Dendritic cell treated with granulocyte-macrophage colony-stimulating factor and Interleukin-4, amounts not matched to agents 40 ng/mL and 50 ng/mL, for 4 days (primary cell): ENCODE measurements at regions not wholly inside any gene's neighbourhood (a gene's known extent, or its start where the extent isn't known, plus 50 kb on each side); places are given as distances from the start of the nearest gene placed in this dataset.

Experiments used
- H3K27ac Mint-ChIP-seq: one replicate; pipeline ENCODE4 v1.8.0; 2022; ENCODE audit warnings: mild to moderate bottlenecking, mixed read lengths
- H3K27me3 Mint-ChIP-seq: one replicate; pipeline ENCODE4 v1.8.0; 2022; ENCODE audit warnings: mild to moderate bottlenecking, mixed read lengths
- H3K36me3 Mint-ChIP-seq: one replicate; pipeline ENCODE4 v1.8.0; 2022; ENCODE audit warnings: low read depth, mixed read lengths
- H3K4me1 Mint-ChIP-seq: one replicate; pipeline ENCODE4 v1.8.0; 2022; ENCODE audit warnings: low read depth, mixed read lengths
- H3K4me3 Mint-ChIP-seq: one replicate; pipeline ENCODE4 v1.8.0; 2022; ENCODE audit warnings: mild to moderate bottlenecking, moderate library complexity, mixed read lengths
- H3K9me3 Mint-ChIP-seq: one replicate; pipeline ENCODE4 v1.8.0; 2022; ENCODE audit warnings: mixed read lengths
- intact Hi-C: fragments of 100-400 bp; cut with micrococcal nuclease; formaldehyde crosslinking; loops from one replicate; pipeline ENCODE4 v1.15.0; 2022

DNA sequence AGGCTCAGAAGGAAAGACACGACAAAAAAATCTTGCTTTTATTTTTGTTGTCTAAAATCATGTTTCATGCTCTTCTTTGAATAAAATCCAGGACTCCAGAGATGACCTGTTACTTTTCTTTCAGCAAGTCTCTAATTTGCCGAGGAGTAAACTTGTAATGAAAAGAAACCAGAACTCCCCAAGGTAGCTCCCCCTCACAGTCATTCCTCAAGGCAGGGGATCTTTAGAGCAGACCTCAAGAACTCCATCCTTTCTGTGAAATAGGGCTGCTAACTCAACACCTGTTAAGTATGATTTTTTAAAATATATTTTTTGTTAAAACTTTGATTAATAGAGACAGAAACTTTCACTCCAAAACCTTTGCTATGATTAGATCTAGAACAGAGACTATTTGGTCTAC lies 82.7 kb upstream of the ABCD3 start:
- Mint-ChIP-seq H3K9me3 (no peaks in the 10 kb centered on the region), H3K4me1 (peaks cover 26% of the 10 kb centered on the region), H3K4me3 (no peak overlapping the region), H3K36me3 (no peaks in the 10 kb centered on the region), H3K27me3 (peaks cover 13% of the 10 kb centered on the region), H3K27ac (no peak overlapping the region)
- intact Hi-C loops: loop anchor here (1.0 kb wide), 1 partner anchor 290 kb away; no protein-coding TSS in a partner anchor

DNA sequence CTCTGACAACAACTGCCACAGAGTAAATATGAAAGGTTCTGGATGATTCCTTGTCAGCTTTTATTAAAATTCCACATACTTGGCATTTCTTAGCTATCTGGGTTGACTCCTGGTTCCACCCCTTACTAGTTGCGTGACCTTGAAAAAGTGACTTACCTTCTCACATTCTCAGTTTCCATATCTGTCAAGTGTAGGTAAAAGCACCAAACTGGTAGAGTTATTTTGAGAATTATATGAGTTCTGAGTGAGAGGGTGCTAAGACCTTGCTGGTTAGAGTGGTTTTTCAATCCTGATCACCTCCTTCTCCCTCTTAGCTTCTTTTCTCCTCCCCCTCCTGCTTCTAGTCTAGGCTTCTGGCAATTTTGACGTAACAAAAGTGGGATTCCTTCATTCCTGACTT lies 83.4 kb upstream of the ABCD3 start:
- Mint-ChIP-seq H3K4me1 (peaks cover 27% of the 10 kb centered on the region), H3K4me3 (no peak overlapping the region), H3K27me3 (peaks cover 19% of the 10 kb centered on the region), H3K27ac (no peak overlapping the region), H3K9me3 (no peaks in the 10 kb centered on the region), H3K36me3 (no peaks in the 10 kb centered on the region)
- intact Hi-C loops: loop anchor here (1.0 kb wide), 1 partner anchor 289 kb away; no protein-coding TSS in a partner anchor

DNA sequence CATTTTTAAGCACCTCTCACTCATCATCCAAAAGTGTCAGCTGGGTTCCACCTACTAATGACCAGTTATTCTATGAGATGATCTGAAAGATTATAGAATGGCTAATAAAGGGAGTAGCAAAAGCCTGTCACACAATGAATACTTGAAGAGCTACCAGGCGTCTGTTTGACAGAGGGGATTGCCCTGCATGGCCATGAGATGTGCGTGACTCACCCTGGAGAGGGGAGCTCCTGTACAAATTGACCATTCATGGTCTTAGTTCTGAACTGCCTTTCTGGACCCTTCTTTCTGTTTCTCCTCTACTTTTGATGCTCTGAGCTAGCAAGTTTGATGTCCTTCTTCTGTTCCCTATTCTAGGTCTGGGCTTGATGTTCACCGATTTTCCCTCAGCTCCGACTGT lies 85.2 kb upstream of the ABCD3 start:
- Mint-ChIP-seq H3K4me1 (peaks cover 9% of the 10 kb centered on the region), H3K36me3 (no peaks in the 10 kb centered on the region), H3K4me3 (no peak overlapping the region), H3K9me3 (no peaks in the 10 kb centered on the region), H3K27ac (no peak overlapping the region), H3K27me3 (peaks cover 33% of the 10 kb centered on the region)
- intact Hi-C loops: no loop called here

DNA sequence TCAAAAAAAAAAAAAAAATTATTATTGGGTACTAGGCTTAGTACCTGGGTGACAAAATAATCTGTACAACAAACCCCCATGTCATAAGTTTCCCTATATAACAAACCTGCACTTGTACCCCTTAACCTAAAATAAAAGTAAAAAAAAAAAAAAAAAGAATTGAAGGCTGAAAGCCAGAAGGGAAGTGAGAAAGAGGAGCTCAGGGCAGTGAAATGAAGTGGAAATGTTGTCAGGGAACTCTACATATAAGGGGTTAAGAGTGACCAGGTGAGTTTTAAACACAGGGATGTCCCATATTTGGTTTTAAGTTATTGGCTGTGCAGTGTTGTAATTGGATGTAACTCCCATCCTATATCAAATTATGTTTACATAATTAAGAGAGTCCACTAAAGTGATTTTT lies 85.7 kb upstream of the ABCD3 start:
- intact Hi-C loops: no loop called here
- Mint-ChIP-seq H3K36me3 (no peaks in the 10 kb centered on the region), H3K9me3 (no peaks in the 10 kb centered on the region)

DNA sequence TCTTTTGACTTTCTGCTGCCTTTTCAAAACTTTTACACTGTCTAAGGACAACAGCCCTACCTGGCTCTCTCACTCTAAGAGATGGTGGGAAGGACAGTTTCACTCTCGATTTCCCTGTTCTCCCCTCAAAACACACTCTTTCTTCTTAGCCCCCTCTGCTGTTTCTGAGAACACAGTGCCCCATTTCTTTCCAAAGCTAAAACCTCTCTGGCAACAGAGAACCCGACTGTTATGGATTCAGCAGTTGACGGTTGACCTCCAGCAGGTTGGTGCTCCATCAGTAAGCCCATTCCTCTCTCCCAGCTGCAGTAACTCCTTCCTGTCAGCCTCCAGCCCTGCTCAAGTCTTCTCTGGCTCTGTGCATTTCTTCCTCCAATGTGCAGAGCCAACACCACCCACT lies 88.2 kb upstream of the ABCD3 start:
- intact Hi-C loops: no loop called here
- peaks cover 49% of the 10 kb centered on the region for H3K27me3 Mint-ChIP-seq
- H3K36me3 Mint-ChIP-seq: no peaks in the 10 kb centered on the region
- peaks cover 15% of the 10 kb centered on the region for H3K4me1 Mint-ChIP-seq
- no peak overlapping the region for H3K27ac Mint-ChIP-seq
- no peaks in the 10 kb centered on the region for H3K9me3 Mint-ChIP-seq
- H3K4me3 Mint-ChIP-seq: no peak overlapping the region

More for the DNA sequence above, 85.7 kb upstream of the ABCD3 start:
- Mint-ChIP-seq H3K27me3 (peaks cover 36% of the 10 kb centered on the region), H3K4me3 (no peak overlapping the region), H3K4me1 (peaks cover 9% of the 10 kb centered on the region), H3K27ac (no peak overlapping the region)

DNA sequence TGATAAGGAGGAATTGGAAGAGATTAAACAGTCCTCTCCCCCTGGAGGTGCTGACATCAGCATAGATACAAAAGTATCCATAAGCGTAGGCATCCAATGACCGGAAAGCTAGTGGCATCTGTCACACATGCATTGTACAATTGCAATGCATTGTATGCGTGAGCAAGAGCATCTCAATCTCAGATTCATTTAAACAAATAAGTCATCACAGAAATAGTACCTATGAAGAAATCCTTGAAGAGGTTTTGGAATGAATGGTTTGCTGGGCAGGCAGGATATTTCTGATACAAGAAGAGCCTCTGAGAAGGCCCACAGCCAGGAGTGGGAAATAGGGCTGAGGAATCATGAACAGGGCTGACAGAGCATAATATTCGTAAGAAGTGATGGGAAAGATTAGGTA lies 88.9 kb upstream of the ABCD3 start:
- peaks cover 15% of the 10 kb centered on the region for H3K4me1 Mint-ChIP-seq
- intact Hi-C loops: no loop called here
- H3K27ac Mint-ChIP-seq: no peak overlapping the region
- H3K9me3 Mint-ChIP-seq: no peaks in the 10 kb centered on the region
- H3K36me3 Mint-ChIP-seq: no peaks in the 10 kb centered on the region
- no peak overlapping the region for H3K4me3 Mint-ChIP-seq
- peaks cover 52% of the 10 kb centered on the region for H3K27me3 Mint-ChIP-seq

DNA sequence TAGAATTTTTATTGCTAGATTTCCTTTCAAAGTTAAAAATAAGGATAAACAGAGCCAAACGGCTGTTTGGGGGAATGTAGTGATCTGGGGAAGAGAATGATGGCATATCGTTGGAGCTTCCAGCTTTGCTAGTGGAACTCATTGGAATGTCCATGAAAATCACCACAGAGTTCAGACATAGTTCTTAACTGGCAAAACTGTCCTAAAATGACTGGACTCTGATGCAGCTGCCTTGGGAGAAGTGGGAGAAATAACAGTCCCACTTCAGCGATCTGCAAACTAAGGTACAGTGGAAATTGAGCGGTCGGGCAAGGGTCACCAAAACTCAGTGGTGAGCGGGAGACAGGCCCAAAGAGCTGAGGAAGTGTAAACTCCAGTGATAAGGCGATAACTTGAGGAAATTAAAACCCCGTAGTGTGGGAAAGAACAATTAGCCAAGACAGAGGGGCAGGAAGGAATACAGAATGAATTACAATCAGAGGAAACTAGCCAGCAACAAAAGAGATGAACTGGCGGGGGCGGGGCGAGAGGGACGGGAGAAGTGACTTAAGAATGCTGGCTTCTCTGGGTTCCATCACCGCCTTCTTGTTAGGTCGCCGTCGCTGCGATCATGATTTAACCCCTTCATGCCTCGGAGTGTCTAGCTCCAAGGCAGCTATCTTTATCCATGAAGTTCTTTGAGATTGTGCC lies 89.8 kb upstream of the ARHGAP29 start:
- no peak overlapping the region for H3K4me3 Mint-ChIP-seq
- peaks cover 51% of the 10 kb centered on the region for H3K27me3 Mint-ChIP-seq
- H3K4me1 Mint-ChIP-seq: peaks cover 22% of the 10 kb centered on the region
- H3K9me3 Mint-ChIP-seq: no peaks in the 10 kb centered on the region
- H3K36me3 Mint-ChIP-seq: no peaks in the 10 kb centered on the region
- intact Hi-C loops: no loop called here
- H3K27ac Mint-ChIP-seq: no peak overlapping the region

DNA sequence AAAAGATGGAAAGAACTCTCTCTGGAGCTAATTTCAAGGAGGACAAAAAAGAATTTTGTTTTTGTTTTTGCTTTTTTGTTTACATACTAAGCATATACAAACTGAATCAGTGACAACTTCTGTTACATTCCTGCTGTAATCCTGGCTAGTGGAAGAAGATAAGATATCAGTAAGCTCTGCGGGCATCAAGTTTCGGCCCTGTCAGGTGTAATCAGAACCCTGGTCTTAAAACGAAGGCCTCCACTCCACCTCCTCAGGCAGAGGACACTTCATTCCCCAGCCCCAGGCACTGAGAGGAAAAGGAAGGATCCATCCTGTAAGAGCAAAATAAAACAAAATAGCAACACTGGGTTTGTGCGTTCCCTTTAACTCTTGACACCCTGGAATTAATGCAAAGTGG lies 88.9 kb upstream of the ARHGAP29 start:
- H3K36me3 Mint-ChIP-seq: no peaks in the 10 kb centered on the region
- intact Hi-C loops: no loop called here
- no peaks in the 10 kb centered on the region for H3K9me3 Mint-ChIP-seq
- peaks cover 49% of the 10 kb centered on the region for H3K27me3 Mint-ChIP-seq
- no peak overlapping the region for H3K4me3 Mint-ChIP-seq
- H3K4me1 Mint-ChIP-seq: peaks cover 22% of the 10 kb centered on the region
- no peak overlapping the region for H3K27ac Mint-ChIP-seq

DNA sequence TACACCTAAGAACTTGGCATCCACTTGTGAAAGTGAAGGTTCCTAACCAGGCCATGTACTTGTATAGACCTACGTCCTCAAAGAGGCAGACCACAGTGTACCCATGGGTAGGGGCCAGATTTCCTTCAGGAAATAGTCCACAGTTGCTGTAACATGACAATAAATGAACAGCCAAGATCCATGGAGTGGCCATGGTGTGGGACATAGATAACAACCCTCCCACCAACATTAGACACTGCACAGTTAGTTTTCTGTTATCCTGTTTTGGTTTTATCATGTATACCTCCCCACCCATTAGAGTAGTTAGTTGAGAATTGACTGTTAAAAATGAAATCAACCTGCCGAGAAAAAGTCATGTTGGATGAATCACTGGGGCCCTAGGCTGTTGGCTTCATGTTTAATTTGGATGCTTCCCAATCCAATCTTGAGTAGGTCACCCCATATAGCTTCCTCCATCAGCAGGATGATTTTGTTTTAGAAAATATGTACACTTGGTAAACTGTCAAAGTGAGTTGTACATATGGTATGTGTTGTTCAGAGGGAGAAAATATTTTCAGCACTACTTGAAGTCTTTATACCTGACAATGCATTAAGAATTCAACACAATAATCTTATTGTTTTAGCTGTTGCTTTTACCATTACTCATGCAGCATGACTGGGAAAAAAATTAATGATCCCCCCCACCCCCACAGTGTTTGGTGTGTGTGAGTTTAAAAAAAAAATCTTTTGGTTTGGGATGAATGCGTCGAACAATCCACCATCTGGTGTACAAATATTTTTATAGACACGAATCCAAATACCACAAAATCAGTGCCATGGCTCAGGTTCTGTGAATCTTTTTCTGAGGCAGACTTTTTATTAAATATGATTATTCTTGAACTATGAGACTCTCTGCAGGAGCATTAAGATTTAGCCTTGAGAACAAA lies 88.3 kb upstream of the ARHGAP29 start:
- Mint-ChIP-seq H3K27me3 (peaks cover 46% of the 10 kb centered on the region), H3K9me3 (no peaks in the 10 kb centered on the region), H3K27ac (no peak overlapping the region), H3K36me3 (no peaks in the 10 kb centered on the region), H3K4me1 (peaks cover 22% of the 10 kb centered on the region), H3K4me3 (no peak overlapping the region)
- intact Hi-C loops: no loop called here

DNA sequence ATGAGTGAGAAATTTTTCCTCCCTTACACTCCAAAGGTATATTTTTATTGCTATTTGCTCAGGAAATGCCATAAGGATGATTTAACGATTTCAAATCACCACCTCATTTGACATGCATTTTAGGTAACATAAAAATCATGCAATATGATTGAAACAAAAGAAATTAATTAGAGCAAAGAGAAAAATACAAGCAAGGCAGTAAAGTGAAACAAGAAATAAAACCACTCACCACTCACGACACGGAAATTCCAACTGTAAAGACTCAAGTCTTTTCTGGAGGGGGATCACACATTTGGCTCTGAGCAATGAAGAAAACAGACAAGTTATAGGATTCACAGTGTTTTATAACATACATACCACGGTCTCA lies 86.8 kb upstream of the ARHGAP29 start:
- Mint-ChIP-seq H3K27me3 (peaks cover 38% of the 10 kb centered on the region), H3K4me1 (peaks cover 15% of the 10 kb centered on the region), H3K36me3 (no peaks in the 10 kb centered on the region), H3K9me3 (no peaks in the 10 kb centered on the region), H3K27ac (no peak overlapping the region), H3K4me3 (no peak overlapping the region)
- intact Hi-C loops: no loop called here

DNA sequence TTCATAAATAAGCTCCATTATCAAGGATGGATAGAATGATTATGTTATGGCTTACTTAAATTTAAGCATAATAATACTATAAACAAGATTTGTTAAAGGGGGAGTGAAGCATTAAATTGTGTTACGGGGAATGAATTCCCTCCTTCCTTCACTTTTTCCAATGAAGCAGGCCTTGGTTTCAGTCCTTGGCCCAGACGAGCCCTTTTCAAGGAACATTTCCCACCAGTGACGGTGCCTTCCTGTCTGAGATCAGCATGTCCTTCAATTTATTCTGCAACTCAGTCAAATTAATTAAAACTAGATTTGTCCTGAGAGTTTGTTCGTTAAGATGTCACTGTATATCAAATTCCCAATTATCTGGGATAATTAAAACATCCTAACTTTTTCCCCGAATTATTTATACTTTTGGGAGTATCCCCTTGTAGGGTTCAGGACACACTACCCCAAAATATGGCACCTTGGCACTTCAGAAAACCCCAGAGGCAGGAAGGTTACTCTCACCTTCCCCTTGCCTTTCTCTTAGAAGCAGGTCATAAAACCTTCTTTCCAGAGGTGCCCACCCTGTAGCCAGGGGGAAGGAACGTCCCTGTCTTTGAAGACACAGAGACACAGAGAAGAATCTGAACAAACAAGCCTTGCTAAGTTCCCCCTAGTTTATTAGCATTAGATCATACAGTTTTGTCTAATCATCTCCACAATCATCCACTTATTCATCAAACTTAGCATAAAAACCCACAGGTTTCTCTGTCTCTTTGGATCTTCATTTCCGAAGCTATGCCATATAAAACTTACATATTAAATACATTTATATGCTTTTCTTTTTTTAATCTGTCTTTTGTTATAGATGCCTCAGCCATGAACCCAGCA lies 86.2 kb upstream of the ARHGAP29 start:
- no peak overlapping the region for H3K4me3 Mint-ChIP-seq
- H3K27ac Mint-ChIP-seq: no peak overlapping the region
- H3K4me1 Mint-ChIP-seq: peaks cover 15% of the 10 kb centered on the region
- no peaks in the 10 kb centered on the region for H3K36me3 Mint-ChIP-seq
- no peaks in the 10 kb centered on the region for H3K9me3 Mint-ChIP-seq
- H3K27me3 Mint-ChIP-seq: peaks cover 33% of the 10 kb centered on the region
- intact Hi-C loops: no loop called here

DNA sequence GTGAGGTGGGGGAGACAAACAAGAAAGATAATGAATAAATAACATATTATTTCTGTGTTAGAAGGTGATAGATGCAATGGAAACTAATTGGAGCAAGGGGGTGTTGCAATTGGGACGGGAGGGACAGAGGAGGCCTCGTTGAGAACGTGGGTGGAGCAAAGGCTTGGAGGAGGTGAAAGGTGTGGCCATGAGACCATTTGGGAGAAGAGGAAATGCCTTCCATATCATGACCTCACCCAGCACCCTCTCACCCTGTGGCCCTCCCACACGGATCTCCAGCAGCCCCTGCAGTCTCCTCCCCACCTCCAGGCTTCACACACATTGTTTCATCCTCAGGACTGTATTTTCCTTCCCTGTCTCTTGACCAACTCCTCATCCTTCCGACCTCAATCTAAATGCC lies 85.3 kb upstream of the ARHGAP29 start:
- intact Hi-C loops: no loop called here
- Mint-ChIP-seq H3K4me3 (no peak overlapping the region), H3K27ac (no peak overlapping the region), H3K36me3 (no peaks in the 10 kb centered on the region), H3K27me3 (peaks cover 26% of the 10 kb centered on the region), H3K4me1 (peaks cover 15% of the 10 kb centered on the region), H3K9me3 (no peaks in the 10 kb centered on the region)

DNA sequence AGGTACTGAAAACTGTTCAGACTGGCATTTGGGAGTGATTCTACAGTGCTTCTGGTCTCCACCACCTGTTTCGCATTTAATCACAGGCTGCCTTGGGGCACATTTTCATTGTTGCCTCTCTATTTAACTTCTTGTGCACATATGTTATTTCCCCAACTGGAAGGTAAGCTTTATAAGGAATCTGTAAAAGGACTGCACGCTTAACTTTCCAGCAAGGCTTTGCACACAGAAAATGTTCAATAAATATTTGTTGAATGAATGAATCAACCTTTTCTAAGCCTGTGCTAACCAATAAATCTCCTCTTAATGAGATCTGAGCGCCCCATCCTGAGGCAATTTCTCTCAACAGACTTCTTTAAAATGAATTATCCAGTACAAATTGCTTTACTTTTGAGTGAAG lies 84.3 kb upstream of the ARHGAP29 start:
- peaks cover 18% of the 10 kb centered on the region for H3K27me3 Mint-ChIP-seq
- H3K4me1 Mint-ChIP-seq: peaks cover 7% of the 10 kb centered on the region
- no peak overlapping the region for H3K27ac Mint-ChIP-seq
- intact Hi-C loops: no loop called here
- H3K4me3 Mint-ChIP-seq: no peak overlapping the region
- H3K36me3 Mint-ChIP-seq: no peaks in the 10 kb centered on the region
- no peaks in the 10 kb centered on the region for H3K9me3 Mint-ChIP-seq
